Right kidney (tissue), 1 donor: ENCODE measurements at regions not wholly inside any gene's neighbourhood (a gene's known extent, or its start where the extent isn't known, plus 50 kb on each side); places are given as distances from the start of the nearest gene placed in this dataset.

ENCODE experiments used
- DNase-seq: peaks from one replicate; pipeline ENCODE4 v3.0.0-alpha.2; 2016

GRCh38 chr2:128818704-128819491 is 500.2 kb upstream of the HS6ST1 start:
- DNase-seq, result no peak

- DNase-seq, result no peak
Measured at GRCh38 chr2:128820452-128820851, 501.8 kb upstream of the HS6ST1 start.

GRCh38 chr2:128821010-128821409 is 502.3 kb upstream of the HS6ST1 start:
- no peak for DNase-seq

GRCh38 chr2:128832946-128833663 is 514.4 kb upstream of the HS6ST1 start:
- no peak for DNase-seq

- no peak for DNase-seq
Measured at GRCh38 chr2:128833664-128834027, 515.0 kb upstream of the HS6ST1 start.

- no peak for DNase-seq
Measured at GRCh38 chr2:128834207-128834879, 515.7 kb upstream of the HS6ST1 start.

- no peak for DNase-seq
Measured at GRCh38 chr2:128834880-128835252, 516.2 kb upstream of the HS6ST1 start.

GRCh38 chr2:128835342-128835855 is 516.7 kb upstream of the HS6ST1 start:
- no peak for DNase-seq

GRCh38 chr2:128835974-128836373 is 517.3 kb upstream of the HS6ST1 start:
- DNase-seq, result no peak

- no peak for DNase-seq
Measured at GRCh38 chr2:128836559-128837100, 518.0 kb upstream of the HS6ST1 start.

- no peak for DNase-seq
Measured at GRCh38 chr2:128838244-128838643, 519.6 kb upstream of the HS6ST1 start.

- no peak for DNase-seq
Measured at GRCh38 chr2:128841803-128842202, 523.1 kb upstream of the HS6ST1 start.

- DNase-seq, result no peak
Measured at GRCh38 chr2:128867311-128867710, 548.6 kb upstream of the HS6ST1 start.

- no peak for DNase-seq
Measured at GRCh38 chr2:128867936-128868636, 549.4 kb upstream of the HS6ST1 start.

- DNase-seq, result no peak
Measured at GRCh38 chr2:128868686-128869551, 550.3 kb upstream of the HS6ST1 start.

GRCh38 chr2:128874608-128875007 is 555.9 kb upstream of the HS6ST1 start:
- DNase-seq, result no peak

GRCh38 chr2:128876986-128877983 is 558.6 kb upstream of the HS6ST1 start:
- no peak for DNase-seq

GRCh38 chr2:128879161-128879560 is 560.5 kb upstream of the HS6ST1 start:
- DNase-seq, result no peak

GRCh38 chr2:128894896-128895295 is 576.2 kb upstream of the HS6ST1 start:
- DNase-seq, result no peak
